Breast epithelium (tissue), 3 donors: ENCODE measurements at regions not wholly inside any gene's neighbourhood (a gene's known extent, or its start where the extent isn't known, plus 50 kb on each side); places are given as distances from the start of the nearest gene placed in this dataset.

Source experiments
- CTCF ChIP-seq, 3 donors: fragments of 450-650 bp; IDR thresholded peaks; one replicate each; pipeline ENCODE4 v1.5.1; 2016 to 2017; ENCODE audit warnings: antibody characterized with exemption in 3 of 3, mild to moderate bottlenecking in 3 of 3, moderate library complexity in 3 of 3
- POLR2A ChIP-seq: fragments of 450-650 bp; IDR thresholded peaks from one replicate; pipeline ENCODE4 v1.6.1; 2016; ENCODE audit warnings: antibody characterized with exemption, mild to moderate bottlenecking, moderate library complexity

- TF ChIP-seq CTCF (IDR thresholded peaks at IDR 0.05) (no peak), POLR2A (no peak)
Measured at GRCh38 chr6:166803471-166803870, 152.9 kb downstream of the RNASET2 start.
